GM23248 (cell line): ENCODE measurements at regions not wholly inside any gene's neighbourhood (a gene's known extent, or its start where the extent isn't known, plus 50 kb on each side); places are given as distances from the start of the nearest gene placed in this dataset.

Source experiments
- EZH2 ChIP-seq: fragments of 200-600 bp; sonication (generic); IDR thresholded peaks from 2 replicates; pipeline ENCODE4 v1.6.1; 2018; ENCODE audit warnings: antibody characterized with exemption, mild to moderate bottlenecking; ENCODE audit not compliant: insufficient read depth, poor library complexity, severe bottlenecking
- EZH2phosphoT487 ChIP-seq: fragments of 200-600 bp; sonication (generic); IDR thresholded peaks from 2 replicates; pipeline ENCODE4 v1.6.1; 2018; ENCODE audit warnings: antibody characterized with exemption, moderate library complexity, mild to moderate bottlenecking, low read depth; ENCODE audit not compliant: insufficient read depth

DNA sequence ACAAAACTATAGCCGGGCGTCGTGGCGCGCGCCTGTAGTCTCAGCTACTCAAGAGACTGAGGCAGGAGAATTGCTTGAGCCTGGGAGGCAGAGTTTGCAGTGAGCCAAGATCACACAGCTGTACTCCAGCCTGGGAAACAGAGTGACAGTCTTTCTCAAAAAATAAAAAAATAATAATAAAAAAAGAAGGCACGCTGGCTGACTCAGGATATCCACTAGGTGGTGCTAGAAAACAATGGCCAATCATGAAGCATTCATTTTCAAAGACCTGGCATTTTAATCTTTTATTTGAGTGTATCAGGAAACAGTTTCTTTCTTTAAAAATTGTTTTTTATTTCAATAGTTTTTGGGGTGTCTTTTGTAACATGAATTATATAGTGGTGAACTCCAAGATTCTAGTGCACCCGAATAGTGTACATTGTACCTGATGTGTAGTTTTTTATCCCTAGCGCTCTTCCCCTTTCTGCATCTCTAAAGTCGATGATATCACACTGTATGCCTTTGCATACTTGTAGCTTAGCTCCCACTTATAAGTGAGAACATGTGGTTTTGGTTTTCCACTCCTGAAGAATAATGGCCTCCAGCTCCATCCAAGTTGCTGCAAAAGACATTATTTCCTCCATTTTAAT is 88.6 kb downstream of the LYZL1 start:
- no peak for TF ChIP-seq EZH2phosphoT487
- TF ChIP-seq EZH2 = no peak
